Esophagus squamous epithelium (tissue), 5 donors: ENCODE measurements at regions not wholly inside any gene's neighbourhood (a gene's known extent, or its start where the extent isn't known, plus 50 kb on each side); places are given as distances from the start of the nearest gene placed in this dataset.
"Not testable (repeated sequence)": the region's sequence is repeated elsewhere in the genome, so short reads cannot be mapped to it uniquely, and the experiment has no call there.

Source experiments
- DNase-seq: peaks from one replicate; lab custom pipeline; 2025; lab: John Stamatoyannopoulos, UW
- H3K27ac ChIP-seq, 4 donors: fragments of 200-600 bp; sonication (generic); one replicate each; pipeline ENCODE4 v1.5.1; 2016 to 2019; ENCODE audit warnings: mild to moderate bottlenecking in 1 of 4
- H3K27me3 ChIP-seq, 4 donors: fragments of 200-600 bp; sonication (generic); 1 replicate in 3 of 4; 2 replicates in 1 of 4; pipeline versions ENCODE4 v1.5.1 to v1.6.0; 2017 to 2021; ENCODE audit warnings: antibody characterized with exemption in 1 of 4
- H3K36me3 ChIP-seq, 3 donors: fragments of 200-600 bp; sonication (generic); one replicate each; pipeline ENCODE4 v1.5.1; 2016 to 2019
- H3K4me1 ChIP-seq, 3 donors: fragments of 200-600 bp; sonication (generic); one replicate each; pipeline ENCODE4 v1.5.1; 2017 to 2019
- H3K4me3 ChIP-seq, 4 donors: fragments of 200-600 bp; sonication (generic); 1 replicate in 3 of 4; 2 replicates in 1 of 4; pipeline ENCODE4 v1.5.1; 2016 to 2019; ENCODE audit warnings: mild to moderate bottlenecking in 2 of 4, moderate library complexity in 1 of 4
- H3K9me3 ChIP-seq, 3 donors: fragments of 200-600 bp; sonication (generic); one replicate each; pipeline ENCODE4 v1.5.1; 2016 to 2019
- CTCF ChIP-seq, 6 experiments: fragments of 450-650 bp in 4 of 6; fragments of 200-600 bp in 2 of 6; sonication (generic) in 2 of 6; IDR thresholded peaks; one replicate each; pipeline ENCODE4 v1.5.1; 2016 to 2019; ENCODE audit warnings: antibody characterized with exemption in 6 of 6, mild to moderate bottlenecking in 4 of 6, moderate library complexity in 4 of 6
- POLR2A ChIP-seq, 4 donors: fragments of 450-650 bp; IDR thresholded peaks; one replicate each; pipeline ENCODE4 v1.6.1; 2017; ENCODE audit warnings: antibody characterized with exemption in 4 of 4, mild to moderate bottlenecking in 4 of 4, moderate library complexity in 3 of 4
- WGBS, 2 donors: methylation state at CpG; one replicate each; pipeline ENCODE4 v1.1.5; 2018; 5-methylcytosine and 5-hydroxymethylcytosine counted together
- intact Hi-C: fragments of 100-400 bp; cut with DNase I; formaldehyde crosslinking; loops from one replicate; pipeline ENCODE4 v1.15.0; 2022
- donor health status: DM: yes; HTN: yes; CAD: no.

DNA sequence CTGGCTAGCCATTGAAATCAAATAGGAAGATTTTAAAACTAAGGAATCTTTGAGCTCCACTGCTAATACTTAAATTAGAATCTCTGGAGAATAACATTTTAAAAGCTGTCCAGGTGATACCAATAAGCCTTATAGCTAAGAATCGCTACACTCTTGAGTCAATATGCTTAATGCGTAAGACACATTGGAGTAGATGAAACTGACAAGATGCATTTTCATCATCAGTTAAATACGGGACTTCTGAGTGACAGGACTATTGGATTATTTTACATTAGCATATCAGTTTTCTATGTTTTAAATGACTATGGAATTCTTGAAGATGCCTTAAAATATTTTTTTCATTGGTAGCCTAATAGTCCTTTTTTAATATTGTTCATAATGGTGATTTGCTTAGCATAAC lies 80.2 kb downstream of the ATOH1 start:
- 87 to 95% methylated on average over 3 of the region's 3 CpGs for WGBS, 2 donors
- Histone ChIP-seq H3K4me1 (no peaks in the 10 kb centered on the region), H3K36me3 (no peaks in the 10 kb centered on the region), H3K27ac (no peak overlapping the region), H3K9me3 (no peaks in the 10 kb centered on the region), H3K4me3 (no peak overlapping the region), H3K27me3 (no peaks in the 10 kb centered on the region)
- DNase-seq: no peak
- intact Hi-C loops: no loop called here
- TF ChIP-seq POLR2A (IDR thresholded peaks at IDR 0.05) (no peak), CTCF (IDR thresholded peaks at IDR 0.05) (no peak)

DNA sequence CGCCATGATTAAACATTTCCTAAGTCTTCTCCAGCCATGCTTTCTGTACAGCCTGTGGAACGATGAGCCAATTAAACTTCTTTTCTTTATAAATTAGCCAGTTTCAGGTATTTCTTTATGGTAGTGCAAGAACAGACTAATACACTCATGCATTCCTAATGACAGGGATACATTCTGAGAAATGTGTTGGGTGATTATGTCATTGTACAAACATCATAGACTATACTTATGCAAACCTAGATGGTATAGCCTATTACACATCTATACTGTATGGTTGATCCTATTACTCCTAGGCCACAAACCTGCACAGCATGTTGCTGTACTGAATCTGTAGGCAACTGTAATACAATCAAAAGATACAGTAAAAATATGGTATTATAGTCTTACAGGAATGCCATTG lies 83.1 kb downstream of the ATOH1 start:
- intact Hi-C loops: no loop called here
- Histone ChIP-seq H3K27me3 (no peaks in the 10 kb centered on the region), H3K9me3 (no peaks in the 10 kb centered on the region), H3K36me3 (no peaks in the 10 kb centered on the region), H3K27ac (no peak overlapping the region), H3K4me1 (no peaks in the 10 kb centered on the region), H3K4me3 (no peak overlapping the region)
- no peak for TF ChIP-seq CTCF (IDR thresholded peaks at IDR 0.05)
- TF ChIP-seq POLR2A (IDR thresholded peaks at IDR 0.05): no peak
- no peak for DNase-seq
- WGBS, 2 donors: 88 to 95% methylated on average over 2 of the region's 2 CpGs

DNA sequence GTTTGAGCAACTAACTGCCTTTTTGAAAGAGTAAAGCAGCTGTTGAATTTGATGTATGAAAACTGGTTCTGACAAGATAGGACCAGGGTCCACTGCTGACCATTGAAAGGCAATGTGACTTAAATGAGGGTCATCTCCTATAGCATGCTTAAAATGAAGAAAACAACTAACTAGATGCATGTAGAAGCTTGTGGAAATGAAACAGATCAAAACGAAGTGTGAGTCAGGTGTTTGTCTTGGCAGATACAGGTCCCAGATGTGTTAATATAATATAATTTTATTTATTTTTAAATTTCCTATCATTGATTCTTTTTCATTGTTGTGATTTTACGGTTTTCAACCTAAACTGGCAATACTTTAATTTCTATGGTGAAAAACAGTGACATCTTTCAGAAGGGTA lies 83.6 kb downstream of the ATOH1 start:
- H3K4me1 ChIP-seq: no peaks in the 10 kb centered on the region
- 28 to 56% methylated on average over 2 of the region's 2 CpGs for WGBS, 2 donors
- no peaks in the 10 kb centered on the region for H3K36me3 ChIP-seq
- H3K27me3 ChIP-seq: no peaks in the 10 kb centered on the region
- no peak for DNase-seq
- H3K4me3 ChIP-seq: no peak overlapping the region
- H3K9me3 ChIP-seq: no peaks in the 10 kb centered on the region
- TF ChIP-seq CTCF (IDR thresholded peaks at IDR 0.05) (no peak), POLR2A (IDR thresholded peaks at IDR 0.05) (no peak)
- intact Hi-C loops: no loop called here
- no peak overlapping the region for H3K27ac ChIP-seq

DNA sequence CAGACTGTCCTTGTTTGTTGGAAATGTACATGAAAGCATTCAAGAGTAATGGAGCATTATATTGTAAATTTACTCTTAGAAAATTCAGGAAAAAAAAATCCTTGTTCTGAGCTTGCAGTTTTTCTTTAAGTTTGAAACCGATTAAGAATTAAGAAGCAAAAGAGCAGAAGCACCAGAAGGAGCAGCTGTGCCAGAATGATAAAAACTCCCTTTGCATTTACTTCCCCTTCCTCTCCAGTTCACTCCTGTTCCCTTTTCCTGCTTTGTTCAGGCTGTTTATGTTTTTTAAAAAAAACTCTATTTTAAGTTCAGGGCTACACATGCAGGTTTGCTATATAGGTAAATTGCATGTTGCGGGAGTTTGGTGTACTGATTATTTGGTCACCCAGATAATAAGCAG lies 90.3 kb downstream of the ATOH1 start:
- Histone ChIP-seq H3K4me3 (no peak overlapping the region), H3K9me3 (no peaks in the 10 kb centered on the region), H3K27me3 (no peaks in the 10 kb centered on the region), H3K4me1 (no peaks in the 10 kb centered on the region), H3K36me3 (no peaks in the 10 kb centered on the region), H3K27ac (no peak overlapping the region)
- WGBS, 2 donors: 55 to 66% methylated on average over 2 of the region's 2 CpGs
- no peak for TF ChIP-seq CTCF (IDR thresholded peaks at IDR 0.05)
- no peak for TF ChIP-seq POLR2A (IDR thresholded peaks at IDR 0.05)
- intact Hi-C loops: no loop called here
- DNase-seq: no peak

- 85 to 94% methylated on average over 2 of the region's 2 CpGs for WGBS, 2 donors
- H3K27me3 ChIP-seq, H3K4me1 ChIP-seq, H3K27ac ChIP-seq, H3K4me3 ChIP-seq, DNase-seq, H3K36me3 ChIP-seq, intact Hi-C loops, H3K9me3 ChIP-seq: not testable (repeated sequence)
Observed at GRCh38 chr4:93923570-93923969, 95.0 kb downstream of the ATOH1 start.

DNA sequence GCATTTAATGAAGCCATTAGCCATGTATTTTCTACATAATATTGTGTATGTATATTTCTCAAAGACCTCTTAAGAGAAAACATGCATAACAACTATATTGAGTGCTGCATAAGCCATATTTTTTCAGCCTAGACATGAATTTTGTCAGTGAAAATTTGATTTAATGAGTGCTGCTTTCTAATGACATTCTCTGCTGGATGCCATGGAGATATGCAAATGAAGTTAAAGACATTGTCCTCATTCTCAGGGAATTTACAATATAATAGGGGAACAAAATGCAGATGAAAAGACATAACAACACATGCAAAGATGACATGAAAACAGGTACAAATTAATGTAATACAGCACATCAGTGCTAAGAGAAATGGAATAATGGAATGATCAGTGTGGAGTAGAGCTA lies 118.7 kb downstream of the ATOH1 start:
- Histone ChIP-seq H3K36me3 (no peaks in the 10 kb centered on the region), H3K27ac (no peak overlapping the region), H3K4me3 (no peak overlapping the region), H3K9me3 (no peaks in the 10 kb centered on the region), H3K4me1 (no peaks in the 10 kb centered on the region), H3K27me3 (no peaks in the 10 kb centered on the region)
- no peak for DNase-seq
- intact Hi-C loops: no loop called here
- no peak for TF ChIP-seq CTCF (IDR thresholded peaks at IDR 0.05)
- TF ChIP-seq POLR2A (IDR thresholded peaks at IDR 0.05): no peak

- H3K36me3 ChIP-seq, H3K9me3 ChIP-seq, H3K27me3 ChIP-seq, H3K27ac ChIP-seq, H3K4me1 ChIP-seq, intact Hi-C loops, DNase-seq, H3K4me3 ChIP-seq: not testable (repeated sequence)
- 67 to 68% methylated on average over 4 of the region's 4 CpGs for WGBS, 2 donors
Observed at GRCh38 chr4:93950239-93950638, 121.7 kb downstream of the ATOH1 start.
